ENCODE measurements at regions not wholly inside any gene's neighbourhood (a gene's known extent, or its start where the extent isn't known, plus 50 kb on each side); places are given as distances from the start of the nearest gene placed in this dataset.

- ATAC-seq, result no peak
- DNase-seq (ENCODE audit: low spot score), result no peak
- intact Hi-C loops (cut with DNase I), result no loop called here
Observed at GRCh38 chr10:36183056-36183455, 541.0 kb upstream of the FZD8 start.

GRCh38 chr10:36182606-36183005 lies 540.5 kb upstream of the FZD8 start:
- no peak for ATAC-seq
- DNase-seq (ENCODE audit: low spot score), result no peak
- intact Hi-C loops (cut with DNase I), result no loop called here

GRCh38 chr10:36182179-36182566 lies 540.1 kb upstream of the FZD8 start:
- DNase-seq (ENCODE audit: low spot score) (no peak), ATAC-seq (peak; percentile 81)
- intact Hi-C loops (cut with DNase I), result no loop called here

- peak; percentile 81 for ATAC-seq
- DNase-seq (ENCODE audit: low spot score), result no peak
- intact Hi-C loops (cut with DNase I), result no loop called here
Observed at GRCh38 chr10:36181426-36182178, 539.5 kb upstream of the FZD8 start.

GRCh38 chr10:36178616-36179015 lies 536.5 kb upstream of the FZD8 start:
- ATAC-seq (no peak), DNase-seq (ENCODE audit: low spot score) (no peak)
- intact Hi-C loops (cut with DNase I), result no loop called here

- intact Hi-C loops (cut with DNase I), result no loop called here
Observed at GRCh38 chr10:36177071-36177470, 535.0 kb upstream of the FZD8 start.

GRCh38 chr10:36175954-36176353 lies 533.9 kb upstream of the FZD8 start:
- no peak for ATAC-seq
- intact Hi-C loops (cut with DNase I), result no loop called here
- DNase-seq (ENCODE audit: low spot score), result no peak

More at GRCh38 chr10:36177071-36177470, 535.0 kb upstream of the FZD8 start:
- DNase-seq (ENCODE audit: low spot score) (no peak), ATAC-seq (no peak)

GRCh38 chr10:36173364-36173763 lies 531.3 kb upstream of the FZD8 start:
- ATAC-seq, result peak; percentile 40

GRCh38 chr10:36171953-36172940 lies 530.2 kb upstream of the FZD8 start:
- ATAC-seq (no peak), DNase-seq (ENCODE audit: low spot score) (no peak)
- intact Hi-C loops (cut with DNase I), result no loop called here

More at GRCh38 chr10:36173364-36173763, 531.3 kb upstream of the FZD8 start:
- intact Hi-C loops (cut with DNase I), result no loop called here
- no peak for DNase-seq (ENCODE audit: low spot score)

- peak; percentile 68 for ATAC-seq
- intact Hi-C loops (cut with DNase I), result no loop called here
- no peak for DNase-seq (ENCODE audit: low spot score)
Observed at GRCh38 chr10:36171556-36171952, 529.5 kb upstream of the FZD8 start.

- intact Hi-C loops (cut with DNase I), result no loop called here
- no peak for DNase-seq (ENCODE audit: low spot score)
- ATAC-seq, result peak; percentile 25
Observed at GRCh38 chr10:36170943-36171501, 528.9 kb upstream of the FZD8 start.

- DNase-seq (ENCODE audit: low spot score) (no peak), ATAC-seq (no peak)
- intact Hi-C loops (cut with DNase I), result no loop called here
Observed at GRCh38 chr10:36170142-36170719, 528.1 kb upstream of the FZD8 start.

GRCh38 chr10:36168777-36169176 lies 526.7 kb upstream of the FZD8 start:
- intact Hi-C loops (cut with DNase I), result no loop called here
- DNase-seq (ENCODE audit: low spot score), result no peak
- ATAC-seq, result no peak

GRCh38 chr10:36164556-36165504 lies 522.7 kb upstream of the FZD8 start:
- ATAC-seq (no peak), DNase-seq (ENCODE audit: low spot score) (no peak)
- intact Hi-C loops (cut with DNase I), result no loop called here

GRCh38 chr10:36163827-36164226 lies 521.7 kb upstream of the FZD8 start:
- ATAC-seq (peak; percentile 39), DNase-seq (ENCODE audit: low spot score) (no peak)
- intact Hi-C loops (cut with DNase I), result no loop called here

GRCh38 chr10:36157486-36157885 lies 515.4 kb upstream of the FZD8 start:
- ATAC-seq, result no peak
- DNase-seq (ENCODE audit: low spot score), result no peak
- intact Hi-C loops (cut with DNase I), result no loop called here

GRCh38 chr10:36148207-36148606 lies 506.1 kb upstream of the FZD8 start:
- intact Hi-C loops (cut with DNase I), result no loop called here
- no peak for ATAC-seq
- DNase-seq (ENCODE audit: low spot score), result no peak

- DNase-seq (ENCODE audit: low spot score), result no peak
- no peak for ATAC-seq
- intact Hi-C loops (cut with DNase I), result no loop called here
Observed at GRCh38 chr10:36147529-36147928, 505.4 kb upstream of the FZD8 start.

Data from sciatic nerve (tissue), 2 donors.